Aorta (tissue), 5 donors: ENCODE measurements at regions not wholly inside any gene's neighbourhood (a gene's known extent, or its start where the extent isn't known, plus 50 kb on each side); places are given as distances from the start of the nearest gene placed in this dataset.

ENCODE experiments used
- ATAC-seq: fragments of 200-7000 bp; cut with Tn5 transposase; one replicate; pipeline ENCODE4 v1.9.1; 2022; ENCODE audit warnings: moderate library complexity; ENCODE audit not compliant: low FRiP score
- DNase-seq, 2 donors: peaks; one replicate each; pipeline ENCODE4 v3.0.0-alpha.2; 2020
- H3K27ac ChIP-seq, 2 donors: one replicate each; pipeline ENCODE4 v1.5.1; 2013; ENCODE audit warnings: low read length in 2 of 2, mild to moderate bottlenecking in 2 of 2, moderate library complexity in 2 of 2, control low read depth in 1 of 2, inconsistent platforms in 1 of 2, low read depth in 1 of 2
- H3K27me3 ChIP-seq, 2 donors: one replicate each; pipeline ENCODE4 v1.6.1; 2013; ENCODE audit warnings: control low read depth in 1 of 2, low read length in 1 of 2, mild to moderate bottlenecking in 1 of 2, moderate library complexity in 1 of 2; ENCODE audit not compliant: insufficient read depth in 2 of 2, control insufficient read depth in 1 of 2
- H3K36me3 ChIP-seq, 2 donors: one replicate each; pipeline ENCODE4 v1.6.1; 2013; ENCODE audit warnings: control low read depth in 1 of 2, low read length in 1 of 2, mild to moderate bottlenecking in 1 of 2; ENCODE audit not compliant: insufficient read depth in 2 of 2, control insufficient read depth in 1 of 2
- H3K4me1 ChIP-seq, 2 donors: one replicate each; pipeline ENCODE4 v1.6.1; 2013; ENCODE audit warnings: low read length in 2 of 2, control low read depth in 1 of 2, mild to moderate bottlenecking in 1 of 2, moderate library complexity in 1 of 2; ENCODE audit not compliant: insufficient read depth in 2 of 2, control insufficient read depth in 1 of 2
- H3K4me3 ChIP-seq, 2 donors: one replicate each; pipeline ENCODE4 v1.5.1; 2013; ENCODE audit warnings: low read length in 2 of 2, control low read depth in 1 of 2, mild to moderate bottlenecking in 1 of 2
- H3K9me3 ChIP-seq: one replicate; pipeline ENCODE4 v1.6.1; 2013; ENCODE audit warnings: mild to moderate bottlenecking, low read length; ENCODE audit not compliant: control insufficient read depth
- WGBS, 2 donors: extraction: QIAGEN DNeasy Blood & Tissue Kit; methylation state at CpG; one replicate each; pipeline ENCODE4 v1.1.7; 2013; 5-methylcytosine and 5-hydroxymethylcytosine counted together
- intact Hi-C, 2 donors: fragments of 100-400 bp; cut with DNase I; formaldehyde crosslinking; loops; one replicate each; pipeline versions ENCODE4 v1.14.2 to v1.15.0; 2022
- donor health status: healthy with polysubstance abuse.
- donor health status: Bipolar disorder and iron deficiency.
- donor health status: DM: no; HTN: no; CAD: no.
- donor health status: DM: no; HTN: no; CAD: no.
- donor health status: DM: yes; HTN: yes; CAD: no.

- WGBS, 2 donors = 45 to 49% methylated on average over 4 of the region's 4 CpGs
- no peaks in the 10 kb centered on the region for H3K4me1 ChIP-seq
- ATAC-seq (no peak), DNase-seq (no peak)
- no peak overlapping the region for H3K4me3 ChIP-seq
- H3K27ac ChIP-seq = no peak overlapping the region
- peaks cover 2% of the 10 kb centered on the region for H3K9me3 ChIP-seq
- no peaks in the 10 kb centered on the region for H3K36me3 ChIP-seq
- intact Hi-C loops = no loop called here
- no peaks in the 10 kb centered on the region for H3K27me3 ChIP-seq
Observed at GRCh38 chr16:62130101-62130500, 93.9 kb upstream of the CDH8 start.

GRCh38 chr16:62105244-62105643 is 69.0 kb upstream of the CDH8 start:
- ATAC-seq (no peak), DNase-seq (no peak)
- no peak overlapping the region for H3K27ac ChIP-seq
- no peak overlapping the region for H3K4me3 ChIP-seq
- H3K9me3 ChIP-seq = no peaks in the 10 kb centered on the region
- H3K27me3 ChIP-seq = no peaks in the 10 kb centered on the region
- H3K4me1 ChIP-seq = no peaks in the 10 kb centered on the region
- 86 to 92% methylated on average over 1 of the region's 1 CpG for WGBS, 2 donors
- intact Hi-C loops = no loop called here
- no peaks in the 10 kb centered on the region for H3K36me3 ChIP-seq

- H3K4me1 ChIP-seq = no peaks in the 10 kb centered on the region
Observed at GRCh38 chr16:62102588-62102987, 66.3 kb upstream of the CDH8 start.

GRCh38 chr16:62100651-62101050 is 64.4 kb upstream of the CDH8 start:
- Histone ChIP-seq H3K36me3 (no peaks in the 10 kb centered on the region), H3K4me3 (no peak overlapping the region), H3K9me3 (no peaks in the 10 kb centered on the region), H3K27ac (no peak overlapping the region), H3K4me1 (no peaks in the 10 kb centered on the region), H3K27me3 (no peaks in the 10 kb centered on the region)
- DNase-seq (no peak), ATAC-seq (no peak)
- intact Hi-C loops = no loop called here
- WGBS, 2 donors = 47 to 69% methylated on average over 2 of the region's 2 CpGs

More at GRCh38 chr16:62102588-62102987, 66.3 kb upstream of the CDH8 start:
- Histone ChIP-seq H3K4me3 (no peak overlapping the region), H3K27me3 (no peaks in the 10 kb centered on the region), H3K27ac (no peak overlapping the region), H3K9me3 (no peaks in the 10 kb centered on the region), H3K36me3 (no peaks in the 10 kb centered on the region)
- DNase-seq = no peak
- ATAC-seq = no peak
- WGBS, 2 donors = 93 to 96% methylated on average over 1 of the region's 1 CpG
- intact Hi-C loops = no loop called here

GRCh38 chr16:62089715-62090114 is 53.5 kb upstream of the CDH8 start:
- WGBS, 2 donors = 84 to 89% methylated on average over 4 of the region's 4 CpGs
- no peak for ATAC-seq

GRCh38 chr16:62088731-62089410 is 52.6 kb upstream of the CDH8 start:
- DNase-seq = no peak
- ATAC-seq = no peak
- 70 to 77% methylated on average over 5 of the region's 5 CpGs for WGBS, 2 donors
- H3K36me3 ChIP-seq = no peaks in the 10 kb centered on the region
- intact Hi-C loops = no loop called here
- H3K27ac ChIP-seq = no peak overlapping the region
- no peaks in the 10 kb centered on the region for H3K9me3 ChIP-seq
- H3K4me1 ChIP-seq = no peaks in the 10 kb centered on the region
- H3K27me3 ChIP-seq = no peaks in the 10 kb centered on the region
- H3K4me3 ChIP-seq = no peak overlapping the region

More at GRCh38 chr16:62089715-62090114, 53.5 kb upstream of the CDH8 start:
- H3K4me1 ChIP-seq = no peaks in the 10 kb centered on the region
- no peaks in the 10 kb centered on the region for H3K36me3 ChIP-seq
- no peaks in the 10 kb centered on the region for H3K9me3 ChIP-seq
- no peak for DNase-seq
- no peak overlapping the region for H3K4me3 ChIP-seq
- H3K27me3 ChIP-seq = no peaks in the 10 kb centered on the region
- intact Hi-C loops = no loop called here
- H3K27ac ChIP-seq = no peak overlapping the region
